ENCODE measurements at regions not wholly inside any gene's neighbourhood (a gene's known extent, or its start where the extent isn't known, plus 50 kb on each side); places are given as distances from the start of the nearest gene placed in this dataset.
"Not testable (repeated sequence)": the region's sequence is repeated elsewhere in the genome, so short reads cannot be mapped to it uniquely, and the experiment has no call there.

DNA sequence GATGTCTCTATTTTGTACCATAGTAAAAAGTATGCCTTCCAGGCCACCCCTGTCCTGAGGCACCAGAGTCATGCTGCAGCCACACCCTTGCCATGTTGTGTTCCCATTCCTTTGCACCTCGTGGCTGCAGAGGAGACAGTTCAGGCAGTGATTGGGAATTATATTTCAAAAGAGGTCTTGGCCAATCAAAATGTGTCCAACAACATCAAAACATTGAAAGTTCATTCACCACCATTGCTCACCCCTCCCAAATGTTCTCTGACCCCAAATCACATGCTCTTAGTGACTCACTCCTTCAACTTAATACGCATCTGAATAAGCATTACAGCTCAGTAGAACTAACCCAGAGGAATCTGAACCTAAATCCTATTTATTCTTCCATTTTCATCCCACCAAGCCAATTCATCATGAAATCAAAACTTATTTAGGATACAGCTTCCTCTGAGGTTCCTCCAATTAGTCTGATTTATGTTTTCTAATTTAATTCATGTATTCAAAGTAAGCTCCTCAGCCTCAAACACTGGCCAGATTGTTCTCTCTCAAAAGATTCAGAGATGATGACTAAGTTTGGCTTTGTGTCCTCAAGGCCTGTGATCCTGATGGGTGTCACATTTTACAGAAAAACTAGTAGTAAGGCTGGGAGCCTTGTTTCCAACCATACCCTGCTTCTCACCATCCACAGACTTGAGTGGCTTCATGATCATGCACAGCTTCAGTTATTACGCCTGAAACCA is 323.2 kb upstream of the INTU start:
- H3K27ac ChIP-seq (ENCODE audit: low read depth, low read length), result no peak overlapping the region
- H3K27me3 ChIP-seq (ENCODE audit: control insufficient read depth in 3 of 3, insufficient read depth in 3 of 3, low read length in 3 of 3), result no peaks in the 10 kb centered on the region
- no peaks in the 10 kb centered on the region for H3K36me3 ChIP-seq (ENCODE audit: control insufficient read depth in 3 of 3, insufficient read depth in 3 of 3, low read length in 3 of 3)

DNA sequence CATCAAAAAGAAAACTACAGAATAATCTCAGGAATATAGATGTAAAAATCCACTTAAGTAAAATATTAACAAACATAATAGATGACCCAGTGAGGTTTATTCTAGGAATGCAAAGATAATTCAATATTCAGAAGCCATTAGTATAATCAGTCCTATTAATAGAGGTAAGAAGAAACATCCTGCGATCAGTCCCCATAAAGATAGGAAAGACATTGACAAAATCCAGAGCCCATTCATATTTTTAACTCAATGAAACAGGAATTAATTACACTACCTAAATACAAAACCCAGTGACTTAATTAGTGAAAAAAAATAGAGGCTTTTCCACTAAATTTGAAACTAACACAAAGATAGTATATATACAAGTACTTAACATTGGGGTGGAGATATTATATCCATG is 321.4 kb upstream of the INTU start:
- Histone ChIP-seq H3K27ac (ENCODE audit: low read depth, low read length) (no peak overlapping the region), H3K4me3 (ENCODE audit: low read length in 3 of 3) (no peak overlapping the region), H3K27me3 (ENCODE audit: control insufficient read depth in 3 of 3, insufficient read depth in 3 of 3, low read length in 3 of 3) (no peaks in the 10 kb centered on the region), H3K4me1 (ENCODE audit: control insufficient read depth in 3 of 3, insufficient read depth in 3 of 3, low read length in 3 of 3) (no peaks in the 10 kb centered on the region), H3K36me3 (ENCODE audit: control insufficient read depth in 3 of 3, insufficient read depth in 3 of 3, low read length in 3 of 3) (no peaks in the 10 kb centered on the region), H3K9ac (ENCODE audit: low read depth in 1 of 3, low read length in 3 of 3) (no peak overlapping the region), H3K9me3 (ENCODE audit: control insufficient read depth in 3 of 3, low read length in 3 of 3) (peaks cover 0 to 4% (median 1%) of the 10 kb centered on the region in 3 donors)

More for the DNA sequence above, 323.2 kb upstream of the INTU start:
- Histone ChIP-seq H3K9ac (ENCODE audit: low read depth in 1 of 3, low read length in 3 of 3) (no peak overlapping the region), H3K9me3 (ENCODE audit: control insufficient read depth in 3 of 3, low read length in 3 of 3) (peaks cover 0 to 4% (median 1%) of the 10 kb centered on the region in 3 donors), H3K4me1 (ENCODE audit: control insufficient read depth in 3 of 3, insufficient read depth in 3 of 3, low read length in 3 of 3) (no peaks in the 10 kb centered on the region), H3K4me3 (ENCODE audit: low read length in 3 of 3) (no peak overlapping the region)

DNA sequence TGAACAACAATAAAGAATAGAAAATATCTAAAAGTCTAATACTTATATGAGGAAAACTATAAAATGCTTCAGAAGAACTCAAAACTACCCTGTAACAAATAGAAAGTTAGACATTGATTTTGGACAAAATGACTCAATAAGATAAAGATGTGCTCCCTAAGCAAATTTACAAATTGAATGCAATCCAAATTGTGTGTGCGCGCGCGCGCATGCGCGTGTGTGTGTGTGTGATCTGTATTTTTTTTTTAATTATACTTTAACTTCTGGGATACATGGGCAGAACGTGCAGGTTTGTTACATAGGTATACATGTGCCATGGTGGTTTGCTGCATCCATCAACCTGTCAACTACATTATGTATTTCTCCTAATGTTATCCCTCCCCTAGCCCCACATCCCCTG is 320.8 kb upstream of the INTU start:
- no peaks in the 10 kb centered on the region for H3K36me3 ChIP-seq (ENCODE audit: control insufficient read depth in 3 of 3, insufficient read depth in 3 of 3, low read length in 3 of 3)
- H3K9me3 ChIP-seq (ENCODE audit: control insufficient read depth in 3 of 3, low read length in 3 of 3), result peaks cover 0 to 4% (median 1%) of the 10 kb centered on the region in 3 donors
- H3K27me3 ChIP-seq (ENCODE audit: control insufficient read depth in 3 of 3, insufficient read depth in 3 of 3, low read length in 3 of 3), result no peaks in the 10 kb centered on the region
- H3K9ac ChIP-seq (ENCODE audit: low read depth in 1 of 3, low read length in 3 of 3), result no peak overlapping the region
- H3K4me1 ChIP-seq (ENCODE audit: control insufficient read depth in 3 of 3, insufficient read depth in 3 of 3, low read length in 3 of 3), result no peaks in the 10 kb centered on the region
- H3K27ac ChIP-seq (ENCODE audit: low read depth, low read length), result no peak overlapping the region
- H3K4me3 ChIP-seq (ENCODE audit: low read length in 3 of 3), result no peak overlapping the region

DNA sequence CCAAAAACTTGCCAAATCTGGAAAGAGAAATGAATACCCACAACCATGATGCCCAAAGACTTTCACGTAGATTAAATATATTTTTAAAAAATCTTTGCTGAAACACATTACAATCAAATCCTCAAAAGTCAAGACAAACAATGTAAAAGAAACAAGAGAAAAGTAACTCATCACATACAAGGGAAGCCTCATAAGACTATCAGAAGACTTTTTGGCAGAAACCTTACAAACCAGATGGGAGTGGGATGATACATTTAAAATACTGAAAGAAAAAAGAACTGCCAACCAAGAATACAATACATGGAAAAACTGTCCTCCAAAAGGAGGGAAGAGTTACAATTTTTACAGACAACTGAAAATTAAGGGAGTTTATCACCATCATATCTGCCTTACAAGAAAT is 319.0 kb upstream of the INTU start:
- no peak overlapping the region for H3K27ac ChIP-seq (ENCODE audit: low read depth, low read length)
- no peaks in the 10 kb centered on the region for H3K4me1 ChIP-seq (ENCODE audit: control insufficient read depth in 3 of 3, insufficient read depth in 3 of 3, low read length in 3 of 3)
- H3K9ac ChIP-seq (ENCODE audit: low read depth in 1 of 3, low read length in 3 of 3), result no peak overlapping the region
- peaks cover 0 to 4% (median 1%) of the 10 kb centered on the region in 3 donors for H3K9me3 ChIP-seq (ENCODE audit: control insufficient read depth in 3 of 3, low read length in 3 of 3)
- no peaks in the 10 kb centered on the region for H3K36me3 ChIP-seq (ENCODE audit: control insufficient read depth in 3 of 3, insufficient read depth in 3 of 3, low read length in 3 of 3)
- no peak overlapping the region for H3K4me3 ChIP-seq (ENCODE audit: low read length in 3 of 3)
- H3K27me3 ChIP-seq (ENCODE audit: control insufficient read depth in 3 of 3, insufficient read depth in 3 of 3, low read length in 3 of 3), result no peaks in the 10 kb centered on the region

DNA sequence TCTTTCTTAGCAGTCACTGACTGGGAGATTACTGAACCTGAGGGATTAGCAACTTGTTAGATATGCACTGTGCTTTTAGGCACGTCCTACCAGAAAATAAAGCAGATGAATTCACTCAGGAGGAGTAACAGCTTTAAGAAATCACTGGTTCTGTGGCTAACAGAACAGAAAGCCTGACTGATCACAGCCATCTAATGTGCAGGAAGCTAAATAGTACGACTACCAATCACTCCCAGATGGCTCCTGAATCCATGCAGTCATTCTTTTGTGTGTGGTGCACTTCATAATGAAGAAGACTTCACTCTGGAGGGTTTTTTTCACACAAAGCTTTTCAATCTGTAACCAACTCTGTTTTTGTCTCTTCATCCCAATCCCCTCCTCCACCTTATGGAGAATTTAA is 305.3 kb upstream of the INTU start:
- Histone ChIP-seq H3K9me3 (ENCODE audit: control insufficient read depth in 3 of 3, low read length in 3 of 3) (no peaks in the 10 kb centered on the region), H3K36me3 (ENCODE audit: control insufficient read depth in 3 of 3, insufficient read depth in 3 of 3, low read length in 3 of 3) (no peaks in the 10 kb centered on the region), H3K27me3 (ENCODE audit: control insufficient read depth in 3 of 3, insufficient read depth in 3 of 3, low read length in 3 of 3) (no peaks in the 10 kb centered on the region), H3K4me1 (ENCODE audit: control insufficient read depth in 3 of 3, insufficient read depth in 3 of 3, low read length in 3 of 3) (no peaks in the 10 kb centered on the region), H3K27ac (ENCODE audit: low read depth, low read length) (no peak overlapping the region), H3K4me3 (ENCODE audit: low read length in 3 of 3) (no peak overlapping the region), H3K9ac (ENCODE audit: low read depth in 1 of 3, low read length in 3 of 3) (no peak overlapping the region)

DNA sequence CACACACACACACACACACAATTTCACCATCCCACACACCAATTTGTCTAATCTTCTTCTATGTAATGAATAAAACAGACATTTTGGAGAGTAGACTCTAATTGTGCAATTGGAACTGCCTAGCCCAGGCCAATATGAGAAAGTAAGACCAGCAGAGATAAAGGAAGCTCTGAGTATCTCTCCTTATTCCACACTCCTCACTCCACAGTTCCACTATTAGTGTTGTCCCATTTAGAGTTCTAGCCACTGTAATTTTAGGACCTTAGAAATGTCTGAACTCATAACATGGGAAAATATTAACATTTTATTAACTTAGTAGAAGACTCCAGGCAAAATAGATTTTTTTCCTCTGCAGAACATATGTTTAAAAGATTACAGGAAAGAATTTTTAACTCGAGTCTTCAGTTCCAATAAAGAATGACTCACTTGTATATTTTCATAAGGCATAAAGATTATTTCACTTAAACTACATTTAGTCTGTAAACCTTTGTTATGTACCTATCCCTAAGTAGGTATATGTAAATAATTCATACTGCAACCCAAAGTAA is 297.6 kb upstream of the INTU start:
- no peak overlapping the region for H3K9ac ChIP-seq (ENCODE audit: low read depth in 1 of 3, low read length in 3 of 3)
- H3K4me1 ChIP-seq (ENCODE audit: control insufficient read depth in 3 of 3, insufficient read depth in 3 of 3, low read length in 3 of 3), result no peaks in the 10 kb centered on the region
- no peak overlapping the region for H3K27ac ChIP-seq (ENCODE audit: low read depth, low read length)
- H3K27me3 ChIP-seq (ENCODE audit: control insufficient read depth in 3 of 3, insufficient read depth in 3 of 3, low read length in 3 of 3), result no peaks in the 10 kb centered on the region
- no peaks in the 10 kb centered on the region for H3K9me3 ChIP-seq (ENCODE audit: control insufficient read depth in 3 of 3, low read length in 3 of 3)
- no peaks in the 10 kb centered on the region for H3K36me3 ChIP-seq (ENCODE audit: control insufficient read depth in 3 of 3, insufficient read depth in 3 of 3, low read length in 3 of 3)
- no peak overlapping the region for H3K4me3 ChIP-seq (ENCODE audit: low read length in 3 of 3)

DNA sequence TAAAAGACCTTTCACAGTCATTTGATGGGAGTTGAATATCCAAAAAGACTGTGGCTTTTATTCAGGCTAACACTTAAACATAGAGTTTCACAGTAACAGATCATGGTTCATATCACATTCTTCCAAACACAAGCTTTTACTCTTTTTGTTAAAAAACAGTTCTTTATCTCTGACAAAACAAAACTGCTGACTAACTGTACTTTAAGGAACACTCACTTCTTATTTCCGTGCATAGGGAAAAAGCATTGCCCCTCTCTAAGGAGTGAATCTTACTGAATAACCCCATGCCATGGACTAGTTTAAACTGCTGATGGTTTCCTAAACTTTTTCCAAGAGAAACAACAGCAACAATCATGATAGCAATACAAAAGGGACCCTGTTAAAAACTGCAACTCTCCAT is 297.0 kb upstream of the INTU start:
- Histone ChIP-seq H3K9ac (ENCODE audit: low read depth in 1 of 3, low read length in 3 of 3) (no peak overlapping the region), H3K9me3 (ENCODE audit: control insufficient read depth in 3 of 3, low read length in 3 of 3) (no peaks in the 10 kb centered on the region), H3K27me3 (ENCODE audit: control insufficient read depth in 3 of 3, insufficient read depth in 3 of 3, low read length in 3 of 3) (no peaks in the 10 kb centered on the region), H3K36me3 (ENCODE audit: control insufficient read depth in 3 of 3, insufficient read depth in 3 of 3, low read length in 3 of 3) (no peaks in the 10 kb centered on the region), H3K4me1 (ENCODE audit: control insufficient read depth in 3 of 3, insufficient read depth in 3 of 3, low read length in 3 of 3) (no peaks in the 10 kb centered on the region), H3K4me3 (ENCODE audit: low read length in 3 of 3) (no peak overlapping the region), H3K27ac (ENCODE audit: low read depth, low read length) (no peak overlapping the region)

DNA sequence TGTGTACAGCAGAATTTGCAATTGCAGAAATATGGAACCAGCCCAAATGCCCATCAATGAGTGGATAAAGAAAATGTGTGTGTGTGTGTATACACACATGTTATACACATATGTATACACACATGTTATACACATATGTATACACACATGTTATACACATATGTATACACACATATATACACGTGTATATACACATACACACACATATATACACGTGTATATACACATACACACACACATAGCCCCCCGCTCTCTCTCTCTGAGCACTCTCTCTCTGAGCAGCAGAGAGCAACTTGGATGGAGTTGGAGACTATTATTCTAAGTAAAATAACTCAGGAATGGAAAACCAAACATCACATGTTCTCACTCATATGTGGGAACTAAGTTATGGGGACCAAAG is 289.6 kb upstream of the INTU start:
- not testable (repeated sequence) for H3K9ac ChIP-seq (ENCODE audit: low read depth in 1 of 3, low read length in 3 of 3); H3K27me3 ChIP-seq (ENCODE audit: control insufficient read depth in 3 of 3, insufficient read depth in 3 of 3, low read length in 3 of 3); H3K36me3 ChIP-seq (ENCODE audit: control insufficient read depth in 3 of 3, insufficient read depth in 3 of 3, low read length in 3 of 3); H3K4me3 ChIP-seq (ENCODE audit: low read length in 3 of 3); H3K4me1 ChIP-seq (ENCODE audit: control insufficient read depth in 3 of 3, insufficient read depth in 3 of 3, low read length in 3 of 3); H3K27ac ChIP-seq (ENCODE audit: low read depth, low read length); H3K9me3 ChIP-seq (ENCODE audit: control insufficient read depth in 3 of 3, low read length in 3 of 3)

DNA sequence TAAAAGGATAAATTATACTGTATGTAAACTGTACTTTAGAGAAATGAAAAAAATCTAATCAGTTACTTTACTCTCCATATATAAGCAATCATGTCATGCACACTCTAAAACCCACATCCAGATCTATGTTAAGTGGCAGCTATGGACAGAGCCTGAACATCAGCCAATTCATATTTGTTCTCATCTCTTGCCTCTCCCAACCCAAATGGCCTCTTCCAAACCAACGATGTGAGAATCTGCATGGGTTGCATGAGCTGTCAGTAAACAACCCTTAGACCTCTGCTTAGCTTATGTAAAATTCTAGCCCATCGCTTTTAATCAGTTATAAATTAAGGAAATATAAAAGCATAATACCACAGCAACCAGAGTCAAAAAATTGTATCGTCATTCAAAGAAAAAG is 288.7 kb upstream of the INTU start:
- Histone ChIP-seq H3K27me3 (ENCODE audit: control insufficient read depth in 3 of 3, insufficient read depth in 3 of 3, low read length in 3 of 3) (no peaks in the 10 kb centered on the region), H3K27ac (ENCODE audit: low read depth, low read length) (no peak overlapping the region), H3K4me1 (ENCODE audit: control insufficient read depth in 3 of 3, insufficient read depth in 3 of 3, low read length in 3 of 3) (no peaks in the 10 kb centered on the region), H3K4me3 (ENCODE audit: low read length in 3 of 3) (no peak overlapping the region), H3K9ac (ENCODE audit: low read depth in 1 of 3, low read length in 3 of 3) (no peak overlapping the region), H3K9me3 (ENCODE audit: control insufficient read depth in 3 of 3, low read length in 3 of 3) (no peaks in the 10 kb centered on the region), H3K36me3 (ENCODE audit: control insufficient read depth in 3 of 3, insufficient read depth in 3 of 3, low read length in 3 of 3) (no peaks in the 10 kb centered on the region)

DNA sequence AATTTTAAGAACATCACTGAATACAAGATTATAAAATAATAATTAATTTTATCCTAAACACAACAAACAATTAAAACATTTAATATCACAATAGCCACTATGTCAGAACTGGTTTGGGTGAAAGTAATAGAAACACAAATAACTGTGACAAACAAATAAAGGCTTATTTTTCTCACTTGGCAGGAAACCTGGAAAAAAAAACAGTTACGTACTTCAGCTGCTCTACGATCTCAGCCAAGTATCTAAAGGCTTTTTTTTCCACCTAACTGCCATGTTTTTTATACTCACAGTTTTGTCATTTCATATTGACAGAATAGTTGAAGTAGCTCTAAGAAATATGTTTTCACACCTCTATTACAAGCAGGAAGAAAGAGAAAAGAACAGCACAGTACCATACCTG is 284.8 kb upstream of the INTU start:
- Histone ChIP-seq H3K9me3 (ENCODE audit: control insufficient read depth in 3 of 3, low read length in 3 of 3) (no peaks in the 10 kb centered on the region), H3K36me3 (ENCODE audit: control insufficient read depth in 3 of 3, insufficient read depth in 3 of 3, low read length in 3 of 3) (no peaks in the 10 kb centered on the region), H3K4me1 (ENCODE audit: control insufficient read depth in 3 of 3, insufficient read depth in 3 of 3, low read length in 3 of 3) (peaks cover 0 to 8% (median 0%) of the 10 kb centered on the region in 3 donors), H3K9ac (ENCODE audit: low read depth in 1 of 3, low read length in 3 of 3) (no peak overlapping the region), H3K27ac (ENCODE audit: low read depth, low read length) (no peak overlapping the region), H3K4me3 (ENCODE audit: low read length in 3 of 3) (no peak overlapping the region), H3K27me3 (ENCODE audit: control insufficient read depth in 3 of 3, insufficient read depth in 3 of 3, low read length in 3 of 3) (no peaks in the 10 kb centered on the region)
